Bronchial epithelial cell (primary cell): ENCODE measurements at regions not wholly inside any gene's neighbourhood (a gene's known extent, or its start where the extent isn't known, plus 50 kb on each side); places are given as distances from the start of the nearest gene placed in this dataset.
"Not testable (repeated sequence)": the region's sequence is repeated elsewhere in the genome, so short reads cannot be mapped to it uniquely, and the experiment has no call there.

Experiments
- DNase-seq: peaks from one replicate; pipeline ENCODE4 v3.0.0-alpha.2; 2010; ENCODE audit warnings: low read depth
- FAIRE-seq: peaks from 2 replicates; lab custom pipeline; 2011; peaks lifted over from hg19 to GRCh38; lab: Jason Lieb, UNC
- H3K27me3 ChIP-seq: 2 replicates; pipeline ENCODE4 v1.5.1; 2011; ENCODE audit warnings: low read length; ENCODE audit not compliant: control insufficient read depth, insufficient read depth
- H3K36me3 ChIP-seq: 2 replicates; pipeline ENCODE4 v1.5.1; 2011; ENCODE audit warnings: low read length; ENCODE audit not compliant: control insufficient read depth, insufficient read depth
- H3K4me3 ChIP-seq: 2 replicates; pipeline ENCODE4 v1.5.1; 2011; ENCODE audit warnings: mild to moderate bottlenecking, low read depth, low read length, control low read depth
- CTCF ChIP-seq: IDR thresholded peaks from 2 replicates; pipeline ENCODE4 v1.5.1; 2011; ENCODE audit warnings: mild to moderate bottlenecking, moderate library complexity, low read length, control low read depth, inconsistent platforms; ENCODE audit not compliant: insufficient read depth, severe bottlenecking

GRCh38 chr4:45475548-45475947, 648.3 kb downstream of the GABRG1 start:
- no peaks in the 10 kb centered on the region for H3K36me3 ChIP-seq
- DNase-seq (no peak), FAIRE-seq (no peak)
- no peaks in the 10 kb centered on the region for H3K27me3 ChIP-seq
- H3K4me3 ChIP-seq: no peak overlapping the region
- no peak for TF ChIP-seq CTCF

GRCh38 chr4:45472490-45472889, 651.4 kb downstream of the GABRG1 start:
- Histone ChIP-seq H3K36me3 (no peaks in the 10 kb centered on the region), H3K27me3 (no peaks in the 10 kb centered on the region), H3K4me3 (no peak overlapping the region)
- TF ChIP-seq CTCF: no peak
- no peak for DNase-seq
- FAIRE-seq: no peak

- Histone ChIP-seq H3K27me3 (no peaks in the 10 kb centered on the region), H3K36me3 (no peaks in the 10 kb centered on the region), H3K4me3 (no peak overlapping the region)
- no peak for DNase-seq
- no peak for FAIRE-seq
- TF ChIP-seq CTCF: no peak
Observed at GRCh38 chr4:45471335-45471734, 652.5 kb downstream of the GABRG1 start.

- H3K27me3 ChIP-seq: no peaks in the 10 kb centered on the region
- FAIRE-seq: no peak
Observed at GRCh38 chr4:45467157-45467556, 656.7 kb downstream of the GABRG1 start.

GRCh38 chr4:45460157-45460556, 663.7 kb downstream of the GABRG1 start:
- H3K36me3 ChIP-seq, H3K4me3 ChIP-seq, FAIRE-seq, DNase-seq, H3K27me3 ChIP-seq: not testable (repeated sequence)

More at GRCh38 chr4:45467157-45467556, 656.7 kb downstream of the GABRG1 start:
- DNase-seq: no peak
- TF ChIP-seq CTCF: no peak
- Histone ChIP-seq H3K4me3 (no peak overlapping the region), H3K36me3 (no peaks in the 10 kb centered on the region)

GRCh38 chr4:45455217-45455616, 668.6 kb downstream of the GABRG1 start:
- TF ChIP-seq CTCF: no peak
- DNase-seq (no peak), FAIRE-seq (no peak)

More at GRCh38 chr4:45455217-45455616, 668.6 kb downstream of the GABRG1 start:
- Histone ChIP-seq H3K4me3 (no peak overlapping the region), H3K27me3 (no peaks in the 10 kb centered on the region), H3K36me3 (no peaks in the 10 kb centered on the region)
